Neural progenitor cell (in vitro differentiated cells): ENCODE measurements at regions not wholly inside any gene's neighbourhood (a gene's known extent, or its start where the extent isn't known, plus 50 kb on each side); places are given as distances from the start of the nearest gene placed in this dataset.

Experiments
- DNase-seq: peaks from one replicate; pipeline ENCODE4 v3.0.0-alpha.2; 2016; ENCODE audit warnings: low spot score
- H2AFZ ChIP-seq: fragments of 200-600 bp; sonication (generic); replicated peaks from 2 replicates; pipeline ENCODE4 v1.6.1; 2016; ENCODE audit warnings: antibody characterized with exemption
- H3F3A ChIP-seq: fragments of 200-600 bp; sonication (generic); 2 replicates; pipeline ENCODE4 v1.6.1; 2016; ENCODE audit warnings: antibody characterized with exemption, low read depth
- H3K27ac ChIP-seq: fragments of 200-600 bp; sonication (generic); 2 replicates; pipeline ENCODE4 v1.5.1; 2016; ENCODE audit warnings: mild to moderate bottlenecking
- H3K27me3 ChIP-seq: fragments of 200-600 bp; sonication (generic); 2 replicates; pipeline ENCODE4 v1.6.1; 2016; ENCODE audit warnings: mild to moderate bottlenecking, moderate library complexity
- H3K36me3 ChIP-seq: fragments of 200-600 bp; sonication (generic); 2 replicates; pipeline ENCODE4 v1.5.1; 2016
- H3K4me1 ChIP-seq: fragments of 200-600 bp; sonication (generic); 2 replicates; pipeline ENCODE4 v1.6.1; 2016; ENCODE audit warnings: mixed run types
- H3K4me2 ChIP-seq: fragments of 200-600 bp; sonication (generic); 2 replicates; pipeline ENCODE4 v1.6.1; 2016
- H3K4me3 ChIP-seq: fragments of 200-600 bp; sonication (generic); 2 replicates; pipeline ENCODE4 v1.5.1; 2016
- H3K79me2 ChIP-seq: fragments of 200-600 bp; sonication (generic); 2 replicates; pipeline ENCODE4 v1.6.1; 2016; ENCODE audit warnings: low read depth
- H3K9ac ChIP-seq: fragments of 200-600 bp; sonication (generic); 2 replicates; pipeline ENCODE4 v1.6.1; 2016
- H3K9me3 ChIP-seq: fragments of 200-600 bp; sonication (generic); 2 replicates; pipeline ENCODE4 v1.5.1; 2016; ENCODE audit warnings: low read depth
- H4K20me1 ChIP-seq: fragments of 200-600 bp; sonication (generic); 2 replicates; pipeline ENCODE4 v1.6.1; 2016; ENCODE audit warnings: low read depth
- H3K27ac Mint-ChIP-seq: 3 replicates; pipeline ENCODE4 v1.8.0; 2021; ENCODE audit warnings: mixed read lengths
- H3K27me3 Mint-ChIP-seq: 2 replicates; pipeline ENCODE4 v1.8.0; 2022; ENCODE audit warnings: low read depth, mild to moderate bottlenecking, inconsistent platforms, moderate library complexity, mixed read lengths; ENCODE audit not compliant: insufficient read depth
- H3K36me3 Mint-ChIP-seq: 3 replicates; pipeline ENCODE4 v1.8.0; 2021; ENCODE audit warnings: mixed read lengths
- H3K4me1 Mint-ChIP-seq: 3 replicates; pipeline ENCODE4 v1.8.0; 2021; ENCODE audit warnings: mixed read lengths
- H3K4me3 Mint-ChIP-seq: 3 replicates; pipeline ENCODE4 v1.8.0; 2021; ENCODE audit warnings: mild to moderate bottlenecking, moderate library complexity, mixed read lengths
- H3K9me3 Mint-ChIP-seq: 3 replicates; pipeline ENCODE4 v1.8.0; 2020; ENCODE audit warnings: mixed read lengths
- CTCF ChIP-seq: fragments of 200-600 bp; sonication (generic); IDR thresholded peaks from 2 replicates; pipeline ENCODE4 v1.5.1; 2017; ENCODE audit warnings: antibody characterized with exemption, mild to moderate bottlenecking
- EZH2 ChIP-seq: fragments of 200-600 bp; sonication (generic); IDR thresholded peaks from 2 replicates; pipeline ENCODE4 v1.6.1; 2017; ENCODE audit warnings: antibody characterized with exemption, mild to moderate bottlenecking, moderate library complexity
- EZH2phosphoT487 ChIP-seq: fragments of 200-600 bp; sonication (generic); IDR thresholded peaks from 2 replicates; pipeline ENCODE4 v1.6.1; 2017; ENCODE audit warnings: antibody characterized with exemption

- no peaks in the 10 kb centered on the region for H3F3A ChIP-seq
- H3K4me2 ChIP-seq, result no peak overlapping the region
- DNase-seq, result no peak
- no peaks in the 10 kb centered on the region for H3K27me3 Mint-ChIP-seq
- H3K79me2 ChIP-seq, result no peaks in the 10 kb centered on the region
- no peaks in the 10 kb centered on the region for H3K9me3 Mint-ChIP-seq
- H2AFZ ChIP-seq, result no peak overlapping the region
- H3K9ac ChIP-seq, result no peak overlapping the region
- H3K4me3 ChIP-seq, result no peak overlapping the region
- no peaks in the 10 kb centered on the region for H3K36me3 ChIP-seq
- H3K4me1 Mint-ChIP-seq, result no peaks in the 10 kb centered on the region
- no peak overlapping the region for H3K27ac ChIP-seq
- H3K4me1 ChIP-seq, result no peaks in the 10 kb centered on the region
- no peaks in the 10 kb centered on the region for H3K9me3 ChIP-seq
- no peak for TF ChIP-seq EZH2phosphoT487
- no peak for TF ChIP-seq EZH2
- H3K27me3 ChIP-seq, result no peaks in the 10 kb centered on the region
- no peak overlapping the region for H3K4me3 Mint-ChIP-seq
- H3K36me3 Mint-ChIP-seq, result no peaks in the 10 kb centered on the region
- H4K20me1 ChIP-seq, result no peaks in the 10 kb centered on the region
- no peak overlapping the region for H3K27ac Mint-ChIP-seq
Observed at GRCh38 chr1:208681878-208682663, 437.9 kb upstream of the PLXNA2 start.

GRCh38 chr1:208682664-208683013 lies 438.5 kb upstream of the PLXNA2 start:
- no peaks in the 10 kb centered on the region for H3K27me3 ChIP-seq
- no peaks in the 10 kb centered on the region for H3K9me3 ChIP-seq
- H3K79me2 ChIP-seq, result no peaks in the 10 kb centered on the region
- H3K4me3 Mint-ChIP-seq, result no peak overlapping the region
- no peaks in the 10 kb centered on the region for H3K4me1 ChIP-seq
- no peaks in the 10 kb centered on the region for H3F3A ChIP-seq
- no peak for TF ChIP-seq EZH2
- TF ChIP-seq EZH2phosphoT487, result no peak
- TF ChIP-seq CTCF, result no peak
- H3K4me1 Mint-ChIP-seq, result no peaks in the 10 kb centered on the region
- no peaks in the 10 kb centered on the region for H3K9me3 Mint-ChIP-seq
- no peak overlapping the region for H3K4me2 ChIP-seq
- no peaks in the 10 kb centered on the region for H3K36me3 Mint-ChIP-seq
- H3K36me3 ChIP-seq, result no peaks in the 10 kb centered on the region
- no peak overlapping the region for H3K9ac ChIP-seq
- H2AFZ ChIP-seq, result no peak overlapping the region
- no peak overlapping the region for H3K27ac Mint-ChIP-seq
- no peak for DNase-seq
- no peak overlapping the region for H3K27ac ChIP-seq
- peaks cover 2% of the 10 kb centered on the region for H3K27me3 Mint-ChIP-seq
- no peaks in the 10 kb centered on the region for H4K20me1 ChIP-seq
- no peak overlapping the region for H3K4me3 ChIP-seq

GRCh38 chr1:208683141-208683540 lies 439.0 kb upstream of the PLXNA2 start:
- Histone ChIP-seq H3F3A (no peaks in the 10 kb centered on the region), H4K20me1 (no peaks in the 10 kb centered on the region), H3K27me3 (no peaks in the 10 kb centered on the region), H3K4me3 (no peak overlapping the region), H2AFZ (no peak overlapping the region), H3K36me3 (no peaks in the 10 kb centered on the region), H3K27ac (no peak overlapping the region), H3K9ac (no peak overlapping the region), H3K9me3 (no peaks in the 10 kb centered on the region), H3K4me1 (no peaks in the 10 kb centered on the region), H3K79me2 (no peaks in the 10 kb centered on the region), H3K4me2 (no peak overlapping the region)
- H3K36me3 Mint-ChIP-seq, result no peaks in the 10 kb centered on the region
- H3K9me3 Mint-ChIP-seq, result no peaks in the 10 kb centered on the region
- no peak overlapping the region for H3K4me3 Mint-ChIP-seq
- TF ChIP-seq CTCF (no peak), EZH2 (no peak), EZH2phosphoT487 (no peak)
- H3K4me1 Mint-ChIP-seq, result no peaks in the 10 kb centered on the region
- H3K27ac Mint-ChIP-seq, result no peak overlapping the region
- peaks cover 2% of the 10 kb centered on the region for H3K27me3 Mint-ChIP-seq
- DNase-seq, result no peak

GRCh38 chr1:208684192-208684591 lies 440.0 kb upstream of the PLXNA2 start:
- H3K79me2 ChIP-seq, result no peaks in the 10 kb centered on the region
- Mint-ChIP-seq H3K9me3 (no peaks in the 10 kb centered on the region), H3K27ac (no peak overlapping the region), H3K27me3 (peaks cover 2% of the 10 kb centered on the region), H3K4me1 (no peaks in the 10 kb centered on the region), H3K36me3 (no peaks in the 10 kb centered on the region), H3K4me3 (no peak overlapping the region)
- H3F3A ChIP-seq, result no peaks in the 10 kb centered on the region
- no peaks in the 10 kb centered on the region for H3K27me3 ChIP-seq
- TF ChIP-seq CTCF (no peak), EZH2 (no peak), EZH2phosphoT487 (no peak)
- DNase-seq, result no peak
- H3K4me3 ChIP-seq, result no peak overlapping the region
- H2AFZ ChIP-seq, result no peak overlapping the region
- H3K36me3 ChIP-seq, result no peaks in the 10 kb centered on the region
- no peaks in the 10 kb centered on the region for H3K9me3 ChIP-seq
- no peaks in the 10 kb centered on the region for H4K20me1 ChIP-seq
- H3K9ac ChIP-seq, result no peak overlapping the region
- H3K4me2 ChIP-seq, result no peak overlapping the region
- no peaks in the 10 kb centered on the region for H3K4me1 ChIP-seq
- no peak overlapping the region for H3K27ac ChIP-seq
